WTC11 (cell line): ENCODE measurements at regions not wholly inside any gene's neighbourhood (a gene's known extent, or its start where the extent isn't known, plus 50 kb on each side); places are given as distances from the start of the nearest gene placed in this dataset.

Experiments used
- ATAC-seq: fragments of 200-7000 bp; cut with Tn5 transposase; 2 replicates; pipeline ENCODE4 v1.10.0; 2021; ENCODE audit warnings: mild to moderate bottlenecking, moderate library complexity
- CTCF ChIA-PET: fragments of 300-600 bp; sonication (Branson Sonifier 250); formaldehyde crosslinking; loops from one replicate; lab custom pipeline; 2021; ENCODE audit warnings: antibody characterized with exemption; lab: Charles Lee
- POLR2A ChIA-PET: fragments of 350-600 bp; sonication (Branson Sonifier 250); formaldehyde crosslinking; loops from one replicate; lab custom pipeline; 2021; ENCODE audit warnings: antibody characterized with exemption; lab: Charles Lee
- DNase-seq: peaks from one replicate; pipeline ENCODE4 v3.0.0; 2021; ENCODE audit warnings: low spot score
- H3K27ac Mint-ChIP-seq: 2 replicates; pipeline ENCODE4 v1.8.0; 2021; ENCODE audit warnings: mixed read lengths
- H3K27me3 Mint-ChIP-seq: 2 replicates; pipeline ENCODE4 v1.8.0; 2021; ENCODE audit warnings: low read depth, mild to moderate bottlenecking, moderate library complexity, mixed read lengths
- H3K36me3 Mint-ChIP-seq: 2 replicates; pipeline ENCODE4 v1.8.0; 2021; ENCODE audit warnings: mixed read lengths
- H3K4me1 Mint-ChIP-seq: 2 replicates; pipeline ENCODE4 v1.8.0; 2022; ENCODE audit warnings: mixed read lengths
- H3K4me3 Mint-ChIP-seq: 2 replicates; pipeline ENCODE4 v1.8.0; 2021; ENCODE audit warnings: mild to moderate bottlenecking, moderate library complexity, mixed read lengths
- H3K9me3 Mint-ChIP-seq: 2 replicates; pipeline ENCODE4 v1.8.0; 2021; ENCODE audit warnings: mixed read lengths
- CTCF ChIP-seq: fragments of 200-600 bp; IDR thresholded peaks from 2 replicates; pipeline ENCODE4 v1.8.0; 2022; ENCODE audit warnings: antibody characterized with exemption
- E2F4 ChIP-seq: sonication (generic); formaldehyde crosslinking; IDR thresholded peaks from 2 replicates; pipeline ENCODE4 v1.8.1; 2022; ENCODE audit warnings: low read depth, mild to moderate bottlenecking, moderate library complexity, missing genetic modification reagents, borderline replicate concordance
- FOXP1 ChIP-seq: sonication (generic); formaldehyde crosslinking; IDR thresholded peaks from 2 replicates; pipeline ENCODE4 v1.8.0; 2022; ENCODE audit warnings: missing genetic modification reagents, mild to moderate bottlenecking, moderate library complexity, borderline replicate concordance
- HMGA2 ChIP-seq: fragments of 250-450 bp; sonication (Bioruptor Pico); IDR thresholded peaks from 2 replicates; pipeline ENCODE4 v1.4.0; 2021; ENCODE audit warnings: mild to moderate bottlenecking, moderate library complexity
- IRF1 ChIP-seq: sonication (generic); formaldehyde crosslinking; IDR thresholded peaks from 2 replicates; pipeline ENCODE4 v1.8.0; 2023; ENCODE audit warnings: missing genetic modification reagents
- OVOL2 ChIP-seq: fragments of 250-450 bp; sonication (Bioruptor Pico); IDR thresholded peaks from 2 replicates; pipeline ENCODE4 v1.9.0; 2021; ENCODE audit warnings: mild to moderate bottlenecking, borderline replicate concordance
- RELA ChIP-seq: sonication (generic); formaldehyde crosslinking; IDR thresholded peaks from 2 replicates; pipeline ENCODE4 v1.8.1; 2022; ENCODE audit warnings: missing genetic modification reagents, mild to moderate bottlenecking, borderline replicate concordance
- RORB ChIP-seq: fragments of 250-450 bp; sonication (Bioruptor Pico); IDR thresholded peaks from 2 replicates; pipeline ENCODE4 v1.9.0; 2021; ENCODE audit warnings: mild to moderate bottlenecking
- SP1 ChIP-seq: sonication (generic); formaldehyde crosslinking; conservative IDR thresholded peaks from 2 replicates; pipeline ENCODE4 v1.8.1; 2022; ENCODE audit warnings: missing genetic modification reagents
- ZNF281 ChIP-seq: sonication (generic); formaldehyde crosslinking; IDR thresholded peaks from 2 replicates; pipeline ENCODE4 v1.8.0; 2023; ENCODE audit warnings: mild to moderate bottlenecking, missing genetic modification reagents
- ZNF396 ChIP-seq: fragments of 250-450 bp; sonication (Bioruptor Pico); IDR thresholded peaks from 2 replicates; pipeline ENCODE4 v1.8.0; 2021; ENCODE audit warnings: mild to moderate bottlenecking, moderate library complexity, borderline replicate concordance
- ZNF671 ChIP-seq: fragments of 250-450 bp; sonication (Bioruptor Pico); IDR thresholded peaks from 2 replicates; pipeline ENCODE4 v1.8.0; 2021; ENCODE audit warnings: mild to moderate bottlenecking
- TF ChIP-seq, protein P1 (sequence below): sonication (generic); formaldehyde crosslinking; IDR thresholded peaks from 2 replicates; pipeline ENCODE4 v1.8.0; 2022; ENCODE audit warnings: missing genetic modification reagents
- TF ChIP-seq, protein P2 (sequence below): sonication (generic); formaldehyde crosslinking; IDR thresholded peaks from 2 replicates; pipeline ENCODE4 v1.8.1; 2022; ENCODE audit warnings: mild to moderate bottlenecking, moderate library complexity, missing genetic modification reagents
- TF ChIP-seq, protein P3 (sequence below): sonication (generic); formaldehyde crosslinking; IDR thresholded peaks from 2 replicates; pipeline ENCODE4 v1.8.1; 2023; ENCODE audit warnings: mild to moderate bottlenecking, missing genetic modification reagents
- TF ChIP-seq, protein P4 (sequence below): sonication (generic); formaldehyde crosslinking; IDR thresholded peaks from 2 replicates; pipeline ENCODE4 v1.8.1; 2022; ENCODE audit warnings: missing genetic modification reagents, borderline replicate concordance

GRCh38 chr3:144275005-144275404 lies 303.4 kb downstream of the DIPK2A start (continued):
- TF ChIP-seq IRF1 (CRISPR knock-in tag) = no peak
- TF ChIP-seq, protein P1, sequence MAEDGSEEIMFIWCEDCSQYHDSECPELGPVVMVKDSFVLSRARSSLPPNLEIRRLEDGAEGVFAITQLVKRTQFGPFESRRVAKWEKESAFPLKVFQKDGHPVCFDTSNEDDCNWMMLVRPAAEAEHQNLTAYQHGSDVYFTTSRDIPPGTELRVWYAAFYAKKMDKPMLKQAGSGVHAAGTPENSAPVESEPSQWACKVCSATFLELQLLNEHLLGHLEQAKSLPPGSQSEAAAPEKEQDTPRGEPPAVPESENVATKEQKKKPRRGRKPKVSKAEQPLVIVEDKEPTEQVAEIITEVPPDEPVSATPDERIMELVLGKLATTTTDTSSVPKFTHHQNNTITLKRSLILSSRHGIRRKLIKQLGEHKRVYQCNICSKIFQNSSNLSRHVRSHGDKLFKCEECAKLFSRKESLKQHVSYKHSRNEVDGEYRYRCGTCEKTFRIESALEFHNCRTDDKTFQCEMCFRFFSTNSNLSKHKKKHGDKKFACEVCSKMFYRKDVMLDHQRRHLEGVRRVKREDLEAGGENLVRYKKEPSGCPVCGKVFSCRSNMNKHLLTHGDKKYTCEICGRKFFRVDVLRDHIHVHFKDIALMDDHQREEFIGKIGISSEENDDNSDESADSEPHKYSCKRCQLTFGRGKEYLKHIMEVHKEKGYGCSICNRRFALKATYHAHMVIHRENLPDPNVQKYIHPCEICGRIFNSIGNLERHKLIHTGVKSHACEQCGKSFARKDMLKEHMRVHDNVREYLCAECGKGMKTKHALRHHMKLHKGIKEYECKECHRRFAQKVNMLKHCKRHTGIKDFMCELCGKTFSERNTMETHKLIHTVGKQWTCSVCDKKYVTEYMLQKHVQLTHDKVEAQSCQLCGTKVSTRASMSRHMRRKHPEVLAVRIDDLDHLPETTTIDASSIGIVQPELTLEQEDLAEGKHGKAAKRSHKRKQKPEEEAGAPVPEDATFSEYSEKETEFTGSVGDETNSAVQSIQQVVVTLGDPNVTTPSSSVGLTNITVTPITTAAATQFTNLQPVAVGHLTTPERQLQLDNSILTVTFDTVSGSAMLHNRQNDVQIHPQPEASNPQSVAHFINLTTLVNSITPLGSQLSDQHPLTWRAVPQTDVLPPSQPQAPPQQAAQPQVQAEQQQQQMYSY = no peak
- TF ChIP-seq, protein P2, sequence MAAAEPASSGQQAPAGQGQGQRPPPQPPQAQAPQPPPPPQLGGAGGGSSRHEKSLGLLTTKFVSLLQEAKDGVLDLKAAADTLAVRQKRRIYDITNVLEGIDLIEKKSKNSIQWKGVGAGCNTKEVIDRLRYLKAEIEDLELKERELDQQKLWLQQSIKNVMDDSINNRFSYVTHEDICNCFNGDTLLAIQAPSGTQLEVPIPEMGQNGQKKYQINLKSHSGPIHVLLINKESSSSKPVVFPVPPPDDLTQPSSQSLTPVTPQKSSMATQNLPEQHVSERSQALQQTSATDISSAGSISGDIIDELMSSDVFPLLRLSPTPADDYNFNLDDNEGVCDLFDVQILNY (CRISPR knock-in tag) = no peak
- no peak for TF ChIP-seq E2F4 (CRISPR knock-in tag)
- TF ChIP-seq, protein P3, sequence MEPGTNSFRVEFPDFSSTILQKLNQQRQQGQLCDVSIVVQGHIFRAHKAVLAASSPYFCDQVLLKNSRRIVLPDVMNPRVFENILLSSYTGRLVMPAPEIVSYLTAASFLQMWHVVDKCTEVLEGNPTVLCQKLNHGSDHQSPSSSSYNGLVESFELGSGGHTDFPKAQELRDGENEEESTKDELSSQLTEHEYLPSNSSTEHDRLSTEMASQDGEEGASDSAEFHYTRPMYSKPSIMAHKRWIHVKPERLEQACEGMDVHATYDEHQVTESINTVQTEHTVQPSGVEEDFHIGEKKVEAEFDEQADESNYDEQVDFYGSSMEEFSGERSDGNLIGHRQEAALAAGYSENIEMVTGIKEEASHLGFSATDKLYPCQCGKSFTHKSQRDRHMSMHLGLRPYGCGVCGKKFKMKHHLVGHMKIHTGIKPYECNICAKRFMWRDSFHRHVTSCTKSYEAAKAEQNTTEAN = no peak
- no peak for TF ChIP-seq FOXP1
- TF ChIP-seq HMGA2 (CRISPR knock-in tag) = no peak
- TF ChIP-seq, all 79 proteins: peak for 0

GRCh38 chr3:144282313-144282712 lies 310.7 kb downstream of the DIPK2A start:
- H3K4me1 Mint-ChIP-seq = peaks cover 6% of the 10 kb centered on the region
- H3K36me3 Mint-ChIP-seq = no peaks in the 10 kb centered on the region
- ChIA-PET POLR2A (no interaction called here), CTCF (no interaction called here)
- no peaks in the 10 kb centered on the region for H3K27me3 Mint-ChIP-seq
- ATAC-seq (peak; percentile 48), DNase-seq (no peak)
- H3K27ac Mint-ChIP-seq = no peak overlapping the region
- H3K9me3 Mint-ChIP-seq = peaks cover 4% of the 10 kb centered on the region; the same call in 1 of the 2 replicates
- no peak overlapping the region for H3K4me3 Mint-ChIP-seq
- TF ChIP-seq ZNF671 (CRISPR knock-in tag) = no peak
- TF ChIP-seq SP1 (CRISPR knock-in tag) = no peak
- no peak for TF ChIP-seq CTCF
- TF ChIP-seq, protein P1 = no peak
- TF ChIP-seq ZNF281 = no peak
- TF ChIP-seq RELA (CRISPR knock-in tag) = no peak
- no peak for TF ChIP-seq ZNF396 (CRISPR knock-in tag)
- TF ChIP-seq OVOL2 (CRISPR knock-in tag) = no peak
- TF ChIP-seq, protein P4, sequence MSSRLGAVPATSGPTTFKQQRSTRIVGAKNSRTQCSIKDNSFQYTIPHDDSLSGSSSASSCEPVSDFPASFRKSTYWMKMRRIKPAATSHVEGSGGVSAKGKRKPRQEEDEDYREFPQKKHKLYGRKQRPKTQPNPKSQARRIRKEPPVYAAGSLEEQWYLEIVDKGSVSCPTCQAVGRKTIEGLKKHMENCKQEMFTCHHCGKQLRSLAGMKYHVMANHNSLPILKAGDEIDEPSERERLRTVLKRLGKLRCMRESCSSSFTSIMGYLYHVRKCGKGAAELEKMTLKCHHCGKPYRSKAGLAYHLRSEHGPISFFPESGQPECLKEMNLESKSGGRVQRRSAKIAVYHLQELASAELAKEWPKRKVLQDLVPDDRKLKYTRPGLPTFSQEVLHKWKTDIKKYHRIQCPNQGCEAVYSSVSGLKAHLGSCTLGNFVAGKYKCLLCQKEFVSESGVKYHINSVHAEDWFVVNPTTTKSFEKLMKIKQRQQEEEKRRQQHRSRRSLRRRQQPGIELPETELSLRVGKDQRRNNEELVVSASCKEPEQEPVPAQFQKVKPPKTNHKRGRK = no peak
- TF ChIP-seq, protein P3 = no peak
- TF ChIP-seq RORB (CRISPR knock-in tag) = no peak
